ENCODE measurements at regions not wholly inside any gene's neighbourhood (a gene's known extent, or its start where the extent isn't known, plus 50 kb on each side); places are given as distances from the start of the nearest gene placed in this dataset.
A peak's percentile ranks its signal among the peaks of the same experiment; 100 is the strongest.

- no peak overlapping the region for H3K4me3 ChIP-seq (ENCODE audit: control insufficient read depth, low read depth, low read length)
- no peak for TF ChIP-seq CTCF (conservative IDR thresholded peaks at IDR 0.05; ENCODE audit: control insufficient read depth, insufficient read depth, low read depth, low read length)
- DNase-seq (ENCODE audit: low read depth), result no peak
Measured at GRCh38 chr14:86533834-86534233, 1003.9 kb downstream of the FLRT2 start.

GRCh38 chr14:86532219-86532618 is 1002.3 kb downstream of the FLRT2 start:
- no peak overlapping the region for H3K4me3 ChIP-seq (ENCODE audit: control insufficient read depth, low read depth, low read length)
- DNase-seq (ENCODE audit: low read depth), result peak; percentile 17
- TF ChIP-seq CTCF (conservative IDR thresholded peaks at IDR 0.05; ENCODE audit: control insufficient read depth, insufficient read depth, low read depth, low read length), result no peak

GRCh38 chr14:86530457-86530856 is 1000.5 kb downstream of the FLRT2 start:
- no peak for DNase-seq (ENCODE audit: low read depth)
- no peak overlapping the region for H3K4me3 ChIP-seq (ENCODE audit: control insufficient read depth, low read depth, low read length)
- TF ChIP-seq CTCF (conservative IDR thresholded peaks at IDR 0.05; ENCODE audit: control insufficient read depth, insufficient read depth, low read depth, low read length), result no peak

GRCh38 chr14:86527312-86527711 is 997.4 kb downstream of the FLRT2 start:
- no peak for TF ChIP-seq CTCF (conservative IDR thresholded peaks at IDR 0.05; ENCODE audit: control insufficient read depth, insufficient read depth, low read depth, low read length)
- H3K4me3 ChIP-seq (ENCODE audit: control insufficient read depth, low read depth, low read length), result no peak overlapping the region
- no peak for DNase-seq (ENCODE audit: low read depth)

- no peak overlapping the region for H3K4me3 ChIP-seq (ENCODE audit: control insufficient read depth, low read depth, low read length)
- DNase-seq (ENCODE audit: low read depth), result no peak
- no peak for TF ChIP-seq CTCF (conservative IDR thresholded peaks at IDR 0.05; ENCODE audit: control insufficient read depth, insufficient read depth, low read depth, low read length)
Measured at GRCh38 chr14:86525673-86526072, 995.7 kb downstream of the FLRT2 start.

- no peak for DNase-seq (ENCODE audit: low read depth)
- H3K4me3 ChIP-seq (ENCODE audit: control insufficient read depth, low read depth, low read length), result no peak overlapping the region
- TF ChIP-seq CTCF (conservative IDR thresholded peaks at IDR 0.05; ENCODE audit: control insufficient read depth, insufficient read depth, low read depth, low read length), result no peak
Measured at GRCh38 chr14:86521843-86522242, 991.9 kb downstream of the FLRT2 start.

- no peak for TF ChIP-seq CTCF (conservative IDR thresholded peaks at IDR 0.05; ENCODE audit: control insufficient read depth, insufficient read depth, low read depth, low read length)
- no peak for DNase-seq (ENCODE audit: low read depth)
- H3K4me3 ChIP-seq (ENCODE audit: control insufficient read depth, low read depth, low read length), result no peak overlapping the region
Measured at GRCh38 chr14:86521031-86521730, 991.2 kb downstream of the FLRT2 start.
